ENCODE measurements at regions not wholly inside any gene's neighbourhood (a gene's known extent, or its start where the extent isn't known, plus 50 kb on each side); places are given as distances from the start of the nearest gene placed in this dataset.
"Not testable (repeated sequence)": the region's sequence is repeated elsewhere in the genome, so short reads cannot be mapped to it uniquely, and the experiment has no call there.

DNA sequence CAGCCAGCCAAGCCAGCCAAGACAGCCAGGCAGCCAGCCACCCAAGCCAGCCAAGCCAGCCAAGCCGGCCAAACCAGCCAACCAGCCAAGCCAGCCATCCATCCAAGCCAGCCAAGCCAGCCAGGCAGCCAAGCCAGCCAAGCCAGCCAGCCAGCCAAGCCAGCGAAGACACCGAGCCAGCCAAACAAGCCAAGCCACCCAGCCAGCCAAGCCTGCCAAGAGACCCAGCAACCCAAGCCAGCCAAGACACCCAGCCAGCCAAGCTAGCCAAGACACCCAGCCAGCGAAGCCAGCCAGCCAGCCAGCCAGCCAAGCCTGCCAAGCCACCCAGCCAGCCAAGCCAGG, 318.0 kb upstream of the PLGLB2 start:
- DNase-seq (ENCODE audit: low spot score), result not testable (repeated sequence)

DNA sequence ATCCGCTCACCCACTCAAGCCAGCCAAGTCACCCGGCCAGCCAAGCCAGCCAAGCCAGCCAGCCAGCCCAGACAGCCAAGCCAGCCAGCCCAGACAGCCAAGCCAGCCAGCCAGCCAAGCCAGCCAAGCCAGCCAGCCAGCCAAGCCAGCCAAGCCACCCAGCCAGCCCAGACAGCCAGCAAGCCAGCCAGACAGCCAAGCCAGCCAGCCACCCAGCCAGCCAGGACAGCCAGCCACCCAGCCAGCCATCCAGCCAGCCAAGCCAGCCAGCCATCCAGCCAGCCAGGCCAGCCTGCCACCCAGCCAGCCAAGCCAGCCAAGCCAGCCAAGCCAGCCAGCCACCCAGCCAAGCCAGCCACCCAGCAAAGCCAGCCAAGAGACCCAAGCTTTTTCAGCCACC, 316.8 kb upstream of the PLGLB2 start:
- DNase-seq (ENCODE audit: low spot score), result not testable (repeated sequence)

DNA sequence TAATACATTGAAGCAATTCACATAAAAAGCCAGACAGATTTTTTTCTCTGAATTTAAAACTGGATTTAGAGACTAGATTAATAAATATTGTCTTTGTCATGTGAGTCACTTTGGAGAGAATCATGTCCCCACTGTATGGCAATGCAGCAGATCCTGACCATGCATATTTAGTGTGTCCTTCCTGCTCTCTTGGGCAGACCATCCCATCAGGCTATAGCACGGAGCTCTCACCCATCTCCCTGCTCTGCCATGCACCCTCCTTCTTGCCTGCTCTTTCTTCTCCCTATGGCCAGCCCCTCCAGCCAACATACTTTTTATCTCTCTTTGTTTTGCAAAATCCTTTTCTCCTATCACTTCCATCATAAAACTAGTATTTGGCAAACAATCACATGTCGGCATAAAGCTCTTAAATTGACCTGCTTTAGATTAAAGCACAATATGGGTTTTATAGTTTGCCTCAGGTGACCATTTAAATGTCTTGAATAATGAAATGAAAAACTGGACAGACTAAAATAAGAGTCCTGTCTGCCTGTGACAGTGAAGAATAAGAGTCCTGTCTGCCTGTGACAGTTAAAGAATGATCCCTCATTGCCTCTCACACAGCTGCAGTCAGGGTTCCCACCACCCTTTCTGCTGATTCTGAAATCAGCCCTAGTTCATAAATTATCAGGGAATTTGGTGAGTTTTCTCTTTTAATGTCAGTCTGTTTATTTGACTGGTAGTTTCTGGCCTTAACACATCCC, 315.0 kb upstream of the PLGLB2 start:
- DNase-seq (ENCODE audit: low spot score), result not testable (repeated sequence)

DNA sequence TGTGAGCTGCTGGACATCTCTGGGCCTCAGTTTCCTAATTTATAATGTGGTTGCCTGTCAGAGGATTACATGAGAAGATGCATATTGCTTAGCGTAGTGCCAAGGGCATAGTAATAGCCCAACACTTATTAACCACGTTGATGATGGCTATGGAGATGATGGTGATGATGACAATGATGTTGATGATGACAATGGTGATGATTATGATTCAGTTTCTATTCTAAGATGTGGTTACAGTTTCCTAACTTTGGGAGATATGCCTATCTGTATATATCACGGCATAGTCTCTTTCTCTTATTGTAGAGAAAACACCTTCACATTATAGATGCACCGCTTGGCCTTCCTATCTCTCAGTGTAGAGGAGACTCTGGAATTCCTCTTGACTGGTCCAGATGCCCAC, 311.9 kb upstream of the PLGLB2 start:
- DNase-seq (ENCODE audit: low spot score), result not testable (repeated sequence)

DNA sequence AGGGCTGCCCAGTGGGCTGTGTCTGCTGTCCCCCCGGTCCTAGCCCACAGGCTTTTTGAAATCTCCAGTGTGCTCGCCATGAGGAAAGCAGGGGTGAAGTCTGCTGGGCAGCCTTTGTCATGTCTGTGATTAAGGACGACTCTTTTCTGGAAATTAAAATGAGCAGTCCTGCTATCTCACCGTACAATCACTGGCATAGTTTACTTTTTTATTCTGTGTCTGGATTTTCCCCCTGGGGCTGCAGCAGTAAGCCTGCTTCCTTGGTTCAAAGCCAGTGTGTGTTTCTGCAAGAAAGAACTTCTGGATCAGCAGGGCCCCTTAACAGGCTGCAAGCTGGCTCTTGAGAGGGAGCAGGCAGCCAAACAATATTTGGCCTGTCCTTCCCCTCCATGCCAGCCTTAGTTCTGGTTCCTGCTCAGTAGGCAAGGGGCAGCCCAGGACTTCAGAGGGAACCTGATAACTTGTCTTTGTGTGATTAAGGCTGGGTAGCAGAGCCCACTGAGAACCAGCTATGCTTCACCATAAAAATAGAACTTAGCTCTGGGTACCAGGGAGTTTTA, 310.1 kb upstream of the PLGLB2 start:
- not testable (repeated sequence) for DNase-seq (ENCODE audit: low spot score)

DNA sequence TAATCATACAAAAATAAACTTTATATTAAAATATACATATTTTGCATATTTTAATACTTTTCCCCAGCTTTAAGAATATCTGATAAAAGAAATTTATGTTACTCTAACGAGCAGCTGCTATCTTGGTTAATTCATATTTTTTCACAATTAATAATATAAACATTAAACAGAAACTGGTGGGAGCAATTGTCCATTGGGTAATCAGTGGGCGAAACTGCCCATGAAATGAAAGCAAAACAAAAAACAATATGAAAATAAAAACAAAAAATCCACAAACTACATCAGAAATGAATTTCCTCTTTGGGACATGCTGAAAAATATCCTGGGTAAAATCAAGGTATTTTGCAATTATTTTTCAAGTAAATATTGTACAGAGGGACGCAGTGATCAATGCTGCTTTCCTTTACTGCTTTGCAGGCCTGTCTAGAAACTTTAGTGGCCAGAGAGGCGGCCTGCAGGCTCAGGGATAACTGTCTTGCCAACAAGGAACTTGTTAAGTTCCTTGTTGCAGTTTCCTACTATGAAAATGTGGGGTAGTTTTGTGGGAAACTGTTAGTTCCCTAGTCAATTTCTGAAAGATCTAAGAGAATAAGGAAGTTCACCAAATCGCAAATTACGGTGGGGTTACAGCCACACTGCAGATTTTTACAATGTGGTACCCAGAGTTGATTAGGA, 309.0 kb upstream of the PLGLB2 start:
- not testable (repeated sequence) for DNase-seq (ENCODE audit: low spot score)

DNA sequence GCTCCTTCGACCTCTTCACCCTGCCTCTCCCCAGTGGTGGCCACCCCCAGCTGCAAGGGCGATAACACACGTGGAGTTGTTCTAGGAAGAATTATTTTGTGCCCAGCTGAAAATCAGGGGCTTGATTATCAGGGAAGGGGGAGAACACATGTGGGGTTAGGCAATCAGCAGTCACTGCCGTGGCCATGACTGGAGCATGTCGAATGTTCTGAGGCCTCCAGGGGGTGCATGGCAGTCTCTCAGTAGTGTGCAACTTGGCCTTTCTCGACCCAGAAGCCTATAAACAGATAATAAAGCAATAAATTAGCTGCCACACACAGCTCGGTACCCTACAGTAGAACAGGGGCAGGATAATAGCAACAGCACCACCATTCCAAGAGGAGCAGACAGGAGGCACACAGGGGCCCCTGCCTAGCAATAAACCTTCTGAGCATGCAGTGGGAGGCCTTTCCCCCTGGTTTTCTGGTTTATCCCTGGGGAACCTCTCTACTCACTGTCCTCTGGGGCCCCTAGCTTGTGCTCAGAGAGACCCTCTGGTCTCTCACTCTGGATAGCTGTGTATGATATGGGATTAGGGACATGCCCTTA, 308.2 kb upstream of the PLGLB2 start:
- DNase-seq (ENCODE audit: low spot score), result not testable (repeated sequence)

DNA sequence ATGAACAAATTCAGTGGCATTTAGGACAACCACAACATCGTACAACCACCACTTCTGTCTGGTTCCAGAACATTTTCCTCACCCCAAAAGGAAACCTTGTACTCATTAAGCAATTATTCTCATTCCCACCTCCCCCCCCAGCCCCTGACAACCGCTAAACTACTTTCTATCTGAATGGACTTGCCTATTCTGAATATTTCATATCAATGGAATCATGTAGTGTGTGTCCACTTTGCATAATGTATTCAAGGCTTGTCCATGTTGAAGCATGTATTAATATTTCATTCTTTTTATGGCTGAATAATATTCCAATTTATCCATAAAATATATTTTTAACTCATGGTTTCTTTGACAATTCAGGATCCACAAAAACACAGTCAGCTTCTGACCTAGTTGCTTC, 307.2 kb upstream of the PLGLB2 start:
- not testable (repeated sequence) for DNase-seq (ENCODE audit: low spot score)

DNA sequence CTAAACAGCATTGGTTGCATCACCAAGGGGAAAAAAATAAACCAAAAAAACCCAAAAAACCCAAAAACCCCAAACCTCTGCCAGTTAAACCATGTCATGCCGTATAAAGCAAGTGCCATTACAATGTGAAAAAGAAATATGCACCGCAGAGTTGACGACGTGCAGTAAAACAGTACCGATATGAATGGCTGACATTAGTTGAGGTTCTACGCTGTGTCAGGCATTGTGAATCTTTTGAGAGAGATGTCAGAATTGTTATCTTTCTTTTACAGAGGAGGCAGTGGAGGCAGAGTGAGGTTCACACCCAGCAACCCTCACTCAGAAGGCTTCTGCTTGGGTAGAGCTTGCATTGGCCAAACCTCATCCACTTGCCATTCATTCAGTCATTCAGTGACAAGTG, 306.5 kb upstream of the PLGLB2 start:
- not testable (repeated sequence) for DNase-seq (ENCODE audit: low spot score)

DNA sequence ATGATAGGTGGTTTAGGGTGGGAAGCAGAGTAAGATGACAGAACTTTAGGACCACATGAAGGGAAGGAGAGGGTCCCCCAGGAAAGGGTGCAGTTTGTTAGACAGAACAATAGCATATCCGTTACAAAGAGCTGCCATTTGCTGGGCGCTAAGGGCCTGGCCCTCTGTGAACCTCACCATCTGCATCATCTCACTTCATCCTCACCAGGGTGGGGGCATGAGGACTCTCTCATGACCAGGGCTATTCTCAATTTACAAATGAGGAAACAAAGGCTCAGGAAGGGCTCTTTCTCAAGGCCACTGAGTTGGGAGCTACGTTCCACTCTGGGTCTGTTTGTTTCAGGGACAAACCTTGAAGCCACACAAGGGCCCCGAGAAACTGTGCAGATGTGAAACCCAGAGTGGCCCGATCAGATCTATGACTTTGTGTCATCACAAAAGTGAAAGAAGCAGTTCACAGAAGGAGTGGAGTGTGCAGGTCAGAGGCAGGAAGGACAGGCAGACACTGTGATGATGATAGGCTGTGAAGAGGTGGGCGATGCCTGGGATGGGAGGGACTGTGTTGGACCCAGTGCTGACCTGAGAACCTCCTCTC, 304.8 kb upstream of the PLGLB2 start:
- not testable (repeated sequence) for DNase-seq (ENCODE audit: low spot score)

DNA sequence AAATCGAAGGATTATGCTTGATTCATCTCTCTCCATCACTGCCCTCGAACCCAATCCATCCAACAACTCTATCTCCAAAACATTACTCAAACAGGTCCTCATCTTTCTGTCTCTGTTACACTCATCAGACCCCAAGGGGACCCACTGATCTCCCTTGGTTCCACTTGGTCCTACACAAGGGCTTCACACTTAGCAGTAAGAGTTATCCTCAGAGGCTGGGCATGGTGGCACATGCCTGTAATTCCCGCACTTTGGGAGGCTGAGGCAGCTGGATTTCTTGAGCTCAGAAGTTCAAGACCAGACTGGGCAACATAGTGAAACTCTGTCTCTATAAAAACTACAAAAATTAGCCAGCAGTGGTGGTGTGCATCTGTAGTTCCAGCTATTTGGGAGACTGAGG, 302.9 kb upstream of the PLGLB2 start:
- DNase-seq (ENCODE audit: low spot score), result not testable (repeated sequence)

DNA sequence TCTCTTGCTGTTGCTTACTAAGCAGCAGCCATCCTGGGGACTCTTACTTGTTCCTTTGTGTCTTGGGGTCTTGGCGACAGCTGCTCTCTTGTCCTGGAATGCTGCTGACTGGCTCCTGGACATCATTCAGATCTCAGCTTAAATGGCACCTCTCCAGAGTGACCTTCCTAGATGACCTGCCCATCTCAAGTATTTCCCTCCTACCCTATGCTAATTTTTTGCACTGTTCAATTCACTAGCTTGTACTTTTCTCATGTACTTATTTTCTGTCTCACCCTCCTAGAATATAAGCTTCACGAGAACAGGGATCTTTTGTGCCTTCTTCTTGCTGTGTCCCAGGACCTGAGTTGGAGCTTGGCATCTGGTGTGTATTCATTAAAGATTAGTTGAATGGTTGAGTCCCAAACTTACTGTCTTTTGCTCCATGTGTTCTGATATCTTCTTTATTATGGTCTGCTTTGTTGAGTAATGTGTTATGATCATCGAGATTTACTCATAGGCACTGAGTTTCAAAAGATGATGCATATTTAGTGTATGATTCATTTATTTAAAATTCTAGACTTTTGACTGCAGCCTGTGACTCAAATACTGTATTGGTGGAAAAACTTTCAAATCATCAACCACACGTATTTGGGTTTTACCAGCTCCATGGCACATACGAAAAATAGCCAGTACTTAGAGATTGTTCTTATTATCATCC, 302.1 kb upstream of the PLGLB2 start:
- not testable (repeated sequence) for DNase-seq (ENCODE audit: low spot score)

DNA sequence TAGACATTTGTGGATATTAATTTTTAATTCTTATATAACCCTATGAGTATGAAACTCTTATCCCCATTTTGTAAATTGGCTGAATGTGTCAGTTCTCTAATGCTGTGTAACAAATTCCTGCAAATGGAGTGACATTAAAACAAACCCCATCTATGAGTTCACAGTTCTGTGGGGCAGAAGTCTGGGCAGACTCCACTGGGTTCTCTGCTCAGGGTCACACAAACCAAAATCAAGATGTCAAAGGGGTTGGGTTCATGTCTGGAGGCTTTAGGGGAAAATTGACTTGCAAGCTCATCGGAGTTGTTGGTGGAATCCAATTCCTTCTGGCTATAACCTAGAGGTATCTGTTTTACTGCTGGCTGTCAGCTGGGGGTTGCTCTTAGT, 301.6 kb upstream of the PLGLB2 start:
- not testable (repeated sequence) for DNase-seq (ENCODE audit: low spot score)

DNA sequence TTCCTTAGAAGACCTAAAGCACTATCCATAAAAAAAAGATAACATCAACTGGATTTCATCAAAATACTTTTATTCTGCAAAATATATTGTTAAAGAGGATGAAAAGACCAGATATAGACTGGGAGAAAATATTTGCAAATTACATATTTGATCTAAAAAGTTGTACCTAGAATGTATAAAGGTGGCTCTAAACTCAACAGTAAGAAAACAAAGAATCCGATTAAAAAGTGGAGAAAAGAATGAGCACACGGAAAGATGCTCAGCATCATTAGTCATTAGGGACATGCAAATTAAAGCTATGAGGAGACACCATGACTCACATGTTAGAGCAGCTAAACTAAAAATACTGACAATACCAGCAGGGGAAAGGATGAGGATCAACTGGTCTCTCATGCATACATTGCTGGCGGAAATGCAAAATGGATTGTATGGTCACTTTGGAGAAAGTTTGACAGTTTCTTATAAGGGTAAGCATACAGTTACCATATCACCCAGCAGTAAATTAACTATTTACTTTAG, 298.4 kb upstream of the PLGLB2 start:
- not testable (repeated sequence) for DNase-seq (ENCODE audit: low spot score)

DNA sequence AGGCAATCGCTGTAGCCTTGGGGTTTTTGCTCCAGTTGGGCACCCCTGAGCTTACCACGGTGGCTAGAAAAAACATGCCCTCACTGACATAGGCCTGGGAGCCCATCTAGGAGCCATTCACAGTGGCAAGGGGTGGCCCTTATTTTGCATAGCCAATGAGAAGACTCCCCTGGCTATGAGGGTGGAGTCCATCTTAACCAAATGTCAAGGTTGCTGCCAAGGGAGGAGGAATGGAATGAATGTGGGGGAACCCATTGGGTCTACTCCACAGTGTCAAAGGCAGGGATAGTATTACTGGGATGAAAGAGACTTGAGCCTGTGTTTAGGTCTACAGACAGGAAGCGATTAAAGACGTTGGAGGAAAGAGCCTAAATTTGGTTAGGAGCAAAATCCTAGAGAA, 295.7 kb upstream of the PLGLB2 start:
- not testable (repeated sequence) for DNase-seq (ENCODE audit: low spot score)

DNA sequence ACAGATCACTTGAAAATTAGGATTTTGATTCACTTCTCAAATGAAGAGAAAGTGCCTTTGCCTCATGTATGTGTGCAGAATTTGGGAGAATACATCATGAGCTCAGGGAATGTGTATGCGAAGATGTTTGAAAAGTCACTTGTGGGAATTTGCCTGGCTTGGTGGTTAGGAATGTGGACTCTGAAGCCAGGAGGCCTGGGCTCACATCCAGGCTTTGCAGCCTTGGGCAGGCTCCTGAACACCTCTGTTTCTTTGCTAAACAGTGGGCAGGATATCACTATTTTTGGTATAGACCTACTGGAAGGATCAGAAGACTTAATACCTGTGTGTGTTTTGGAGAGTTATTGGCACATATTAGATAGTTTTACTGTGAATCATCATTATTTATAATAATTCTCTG, 295.0 kb upstream of the PLGLB2 start:
- DNase-seq (ENCODE audit: low spot score), result not testable (repeated sequence)

DNA sequence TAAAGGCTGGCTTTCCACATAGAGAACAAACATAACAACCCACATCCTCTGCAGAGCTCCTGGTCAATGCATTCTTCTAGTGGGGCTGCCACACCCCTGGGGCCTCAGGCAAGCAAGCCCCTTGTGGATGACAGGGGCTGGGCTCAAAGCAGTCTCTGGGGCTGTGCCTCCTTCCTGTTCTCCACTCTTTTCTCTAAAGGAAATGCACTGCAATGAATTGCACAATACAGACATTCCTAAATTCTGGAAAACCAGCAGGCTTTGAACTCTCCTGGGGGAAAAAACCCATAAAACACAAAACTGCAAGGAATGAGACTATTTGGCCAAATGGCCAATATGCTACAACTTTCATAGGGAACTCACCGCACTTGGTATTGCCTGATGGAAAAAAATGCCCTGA, 293.9 kb upstream of the PLGLB2 start:
- DNase-seq (ENCODE audit: low spot score), result not testable (repeated sequence)

DNA sequence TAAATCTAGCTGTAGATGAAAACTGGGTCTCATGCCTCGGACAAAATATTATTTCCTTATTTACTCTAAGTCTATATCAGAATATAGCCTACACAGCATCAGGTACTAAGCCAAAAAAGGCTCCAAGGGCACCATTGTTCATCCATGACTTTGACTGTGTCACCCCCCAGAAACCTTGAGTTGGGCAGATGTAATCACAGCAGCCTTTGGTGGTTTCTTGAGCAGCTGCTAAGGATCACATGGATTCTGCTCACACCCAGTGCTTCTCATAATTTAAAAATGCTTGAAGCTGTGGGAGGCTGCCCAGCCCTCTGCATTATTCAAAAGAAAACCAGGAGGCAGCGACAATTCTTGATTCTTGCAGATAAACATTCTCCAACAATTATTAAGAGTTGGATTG, 293.5 kb upstream of the PLGLB2 start:
- DNase-seq (ENCODE audit: low spot score), result not testable (repeated sequence)

DNA sequence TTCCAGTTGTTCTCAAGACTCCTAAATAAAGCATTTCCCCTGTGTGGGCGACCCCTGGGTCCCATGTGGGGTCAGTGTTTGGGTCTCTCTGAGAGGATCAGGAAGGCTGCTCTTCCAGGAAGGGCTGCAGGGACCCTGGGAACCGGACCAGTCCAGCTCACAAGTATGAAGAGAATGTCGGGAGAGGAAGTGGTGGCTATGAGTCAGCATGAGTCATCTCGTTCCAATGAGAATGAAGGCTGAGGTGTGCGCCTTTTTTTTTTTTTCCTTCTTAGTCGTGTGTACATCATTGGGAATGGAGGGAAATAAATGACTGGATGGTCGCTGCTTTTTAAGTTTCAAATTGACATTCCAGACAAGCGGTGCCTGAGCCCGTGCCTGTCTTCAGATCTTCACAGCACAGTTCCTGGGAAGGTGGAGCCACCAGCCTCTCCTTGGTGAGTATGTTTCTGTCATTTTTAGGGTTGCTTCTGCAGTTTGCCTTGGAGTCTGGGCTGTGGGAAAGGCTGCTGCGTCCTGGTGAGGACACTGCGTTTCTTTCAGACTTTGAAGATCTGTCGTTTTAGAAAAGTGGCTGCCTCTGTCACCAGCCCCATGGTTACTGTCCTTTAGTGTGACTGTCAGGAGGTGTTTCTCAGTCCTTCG, 292.6 kb upstream of the PLGLB2 start:
- DNase-seq (ENCODE audit: low spot score), result not testable (repeated sequence)

DNA sequence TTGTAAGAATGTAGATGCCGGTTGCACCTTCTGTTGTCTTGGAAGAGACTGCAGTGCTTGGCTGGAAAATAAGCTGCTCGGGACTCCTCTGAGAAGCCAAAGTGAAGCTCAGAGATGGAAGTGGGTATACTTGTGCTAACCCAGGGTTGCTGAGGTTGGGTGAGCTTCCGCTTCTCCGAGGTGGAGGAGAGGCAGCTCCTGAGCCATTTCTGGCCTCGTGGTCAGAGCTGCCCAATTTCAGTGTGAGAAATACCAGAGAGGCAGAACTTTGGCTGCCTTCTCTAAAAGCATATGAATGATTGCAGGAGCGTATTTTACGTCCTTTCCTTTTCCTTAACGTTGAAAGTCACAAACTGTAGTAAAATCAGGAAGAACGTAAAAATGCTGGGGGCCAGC, 292.0 kb upstream of the PLGLB2 start:
- DNase-seq (ENCODE audit: low spot score), result not testable (repeated sequence)

Measured in ureter (tissue), 1 donor.